Stimulated activated naive CD8-positive, alpha-beta T cell treated with anti-CD3 and anti-CD28 coated beads, Interleukin-15, amount 100 ng/mL, for 72 hours (primary cell): ENCODE measurements at regions not wholly inside any gene's neighbourhood (a gene's known extent, or its start where the extent isn't known, plus 50 kb on each side); places are given as distances from the start of the nearest gene placed in this dataset.

ENCODE experiments used
- ATAC-seq: fragments of 150-1000 bp; cut with Tn5 transposase; 2 replicates; pipeline ENCODE4 v1.10.0; 2021; ENCODE audit warnings: mild to moderate bottlenecking, moderate library complexity
- DNase-seq, 2 donors: peaks; one replicate each; pipeline ENCODE4 v3.0.0; 2021 to 2022
- H3K27ac Mint-ChIP-seq, 2 donors: one replicate each; pipeline ENCODE4 v1.8.0; 2022; ENCODE audit warnings: mild to moderate bottlenecking in 2 of 2, mixed read lengths in 2 of 2, moderate library complexity in 2 of 2
- H3K27me3 Mint-ChIP-seq: one replicate; pipeline ENCODE4 v1.8.0; 2022; ENCODE audit warnings: mixed read lengths
- H3K4me1 Mint-ChIP-seq: one replicate; pipeline ENCODE4 v1.8.0; 2022; ENCODE audit warnings: mild to moderate bottlenecking, mixed read lengths
- H3K4me3 Mint-ChIP-seq, 2 donors: one replicate each; pipeline ENCODE4 v1.8.0; 2022; ENCODE audit warnings: mild to moderate bottlenecking in 2 of 2, mixed read lengths in 2 of 2, moderate library complexity in 1 of 2
- H3K9me3 Mint-ChIP-seq, 2 donors: one replicate each; pipeline ENCODE4 v1.8.0; 2022; ENCODE audit warnings: mixed read lengths in 2 of 2

GRCh38 chr3:164267053-164267452 lies 811.2 kb downstream of the SI start:
- H3K4me1 Mint-ChIP-seq = no peaks in the 10 kb centered on the region
- H3K27me3 Mint-ChIP-seq = no peaks in the 10 kb centered on the region
- peaks cover 9 to 18% of the 10 kb centered on the region in 2 donors for H3K9me3 Mint-ChIP-seq
- no peak overlapping the region for H3K27ac Mint-ChIP-seq
- DNase-seq (no peak), ATAC-seq (no peak)
- no peak overlapping the region for H3K4me3 Mint-ChIP-seq

GRCh38 chr3:164250923-164251322 lies 827.4 kb downstream of the SI start:
- DNase-seq (no peak), ATAC-seq (no peak)
- H3K27ac Mint-ChIP-seq = no peak overlapping the region
- no peaks in the 10 kb centered on the region for H3K4me1 Mint-ChIP-seq
- H3K9me3 Mint-ChIP-seq = no peaks in the 10 kb centered on the region
- no peaks in the 10 kb centered on the region for H3K27me3 Mint-ChIP-seq
- H3K4me3 Mint-ChIP-seq = no peak overlapping the region

- Mint-ChIP-seq H3K27me3 (no peaks in the 10 kb centered on the region), H3K27ac (no peak overlapping the region), H3K4me1 (no peaks in the 10 kb centered on the region)
Observed at GRCh38 chr3:164236851-164237250, 841.4 kb downstream of the SI start.

GRCh38 chr3:164235289-164236028 lies 842.8 kb downstream of the SI start:
- H3K27me3 Mint-ChIP-seq = no peaks in the 10 kb centered on the region
- no peaks in the 10 kb centered on the region for H3K4me1 Mint-ChIP-seq
- ATAC-seq = no peak
- no peak for DNase-seq
- H3K27ac Mint-ChIP-seq = no peak overlapping the region
- H3K4me3 Mint-ChIP-seq = no peak overlapping the region
- peaks cover 8 to 11% of the 10 kb centered on the region in 2 donors for H3K9me3 Mint-ChIP-seq

More at GRCh38 chr3:164236851-164237250, 841.4 kb downstream of the SI start:
- DNase-seq (no peak), ATAC-seq (no peak)
- H3K9me3 Mint-ChIP-seq = peaks cover 8 to 11% of the 10 kb centered on the region in 2 donors
- no peak overlapping the region for H3K4me3 Mint-ChIP-seq

GRCh38 chr3:164233951-164234350 lies 844.3 kb downstream of the SI start:
- no peaks in the 10 kb centered on the region for H3K4me1 Mint-ChIP-seq
- H3K27ac Mint-ChIP-seq = no peak overlapping the region
- no peak for ATAC-seq
- no peaks in the 10 kb centered on the region for H3K27me3 Mint-ChIP-seq
- no peak overlapping the region for H3K4me3 Mint-ChIP-seq
- DNase-seq = no peak
- H3K9me3 Mint-ChIP-seq = peaks cover 7 to 11% of the 10 kb centered on the region in 2 donors

- Mint-ChIP-seq H3K27ac (no peak overlapping the region), H3K27me3 (no peaks in the 10 kb centered on the region), H3K4me3 (no peak overlapping the region), H3K9me3 (peaks cover 0 to 5% of the 10 kb centered on the region in 2 donors), H3K4me1 (no peaks in the 10 kb centered on the region)
- DNase-seq = no peak
- ATAC-seq = no peak
Observed at GRCh38 chr3:164231718-164232117, 846.6 kb downstream of the SI start.

- H3K9me3 Mint-ChIP-seq = peaks cover 0 to 5% of the 10 kb centered on the region in 2 donors
Observed at GRCh38 chr3:164230385-164231094, 847.8 kb downstream of the SI start.

GRCh38 chr3:164224126-164224525 lies 854.2 kb downstream of the SI start:
- ATAC-seq = no peak
- Mint-ChIP-seq H3K9me3 (peaks cover 0 to 8% of the 10 kb centered on the region in 2 donors), H3K27me3 (no peaks in the 10 kb centered on the region), H3K4me3 (no peak overlapping the region), H3K4me1 (no peaks in the 10 kb centered on the region), H3K27ac (no peak overlapping the region)
- no peak for DNase-seq

More at GRCh38 chr3:164230385-164231094, 847.8 kb downstream of the SI start:
- H3K27me3 Mint-ChIP-seq = no peaks in the 10 kb centered on the region
- ATAC-seq (no peak), DNase-seq (no peak)
- H3K4me1 Mint-ChIP-seq = no peaks in the 10 kb centered on the region
- no peak overlapping the region for H3K27ac Mint-ChIP-seq
- no peak overlapping the region for H3K4me3 Mint-ChIP-seq

- peaks cover 8 to 12% of the 10 kb centered on the region in 2 donors for H3K9me3 Mint-ChIP-seq
- H3K27ac Mint-ChIP-seq = no peak overlapping the region
- no peak overlapping the region for H3K4me3 Mint-ChIP-seq
- H3K4me1 Mint-ChIP-seq = no peaks in the 10 kb centered on the region
- H3K27me3 Mint-ChIP-seq = no peaks in the 10 kb centered on the region
- ATAC-seq = no peak
- no peak for DNase-seq
Observed at GRCh38 chr3:164222197-164222596, 856.1 kb downstream of the SI start.

- no peaks in the 10 kb centered on the region for H3K27me3 Mint-ChIP-seq
- H3K4me3 Mint-ChIP-seq = no peak overlapping the region
- no peaks in the 10 kb centered on the region for H3K4me1 Mint-ChIP-seq
- ATAC-seq (no peak), DNase-seq (no peak)
- no peak overlapping the region for H3K27ac Mint-ChIP-seq
- peaks cover 8 to 16% of the 10 kb centered on the region in 2 donors for H3K9me3 Mint-ChIP-seq
Observed at GRCh38 chr3:164221297-164221696, 857.0 kb downstream of the SI start.

GRCh38 chr3:164209363-164209762 lies 868.9 kb downstream of the SI start:
- no peak overlapping the region for H3K27ac Mint-ChIP-seq
- H3K9me3 Mint-ChIP-seq = no peaks in the 10 kb centered on the region
- no peaks in the 10 kb centered on the region for H3K4me1 Mint-ChIP-seq
- no peak overlapping the region for H3K4me3 Mint-ChIP-seq
- ATAC-seq (no peak), DNase-seq (no peak)
- H3K27me3 Mint-ChIP-seq = no peaks in the 10 kb centered on the region

- Mint-ChIP-seq H3K27ac (no peak overlapping the region), H3K4me3 (no peak overlapping the region), H3K4me1 (no peaks in the 10 kb centered on the region), H3K9me3 (no peaks in the 10 kb centered on the region), H3K27me3 (no peaks in the 10 kb centered on the region)
- DNase-seq = no peak
- ATAC-seq = no peak
Observed at GRCh38 chr3:164208821-164209220, 869.5 kb downstream of the SI start.

- no peak for DNase-seq
- no peak for ATAC-seq
- Mint-ChIP-seq H3K4me1 (no peaks in the 10 kb centered on the region), H3K4me3 (no peak overlapping the region), H3K27ac (no peak overlapping the region), H3K9me3 (no peaks in the 10 kb centered on the region), H3K27me3 (no peaks in the 10 kb centered on the region)
Observed at GRCh38 chr3:164208048-164208447, 870.2 kb downstream of the SI start.

- no peaks in the 10 kb centered on the region for H3K4me1 Mint-ChIP-seq
- no peaks in the 10 kb centered on the region for H3K27me3 Mint-ChIP-seq
- no peak overlapping the region for H3K27ac Mint-ChIP-seq
- no peak overlapping the region for H3K4me3 Mint-ChIP-seq
- H3K9me3 Mint-ChIP-seq = no peaks in the 10 kb centered on the region
- DNase-seq (no peak), ATAC-seq (no peak)
Observed at GRCh38 chr3:164200053-164200823, 878.1 kb downstream of the SI start.

- no peak for ATAC-seq
- Mint-ChIP-seq H3K4me1 (no peaks in the 10 kb centered on the region), H3K4me3 (no peak overlapping the region), H3K27me3 (no peaks in the 10 kb centered on the region), H3K9me3 (peaks cover 0 to 10% of the 10 kb centered on the region in 2 donors), H3K27ac (no peak overlapping the region)
- DNase-seq = no peak
Observed at GRCh38 chr3:164196477-164196876, 881.8 kb downstream of the SI start.

- ATAC-seq (no peak), DNase-seq (no peak)
- Mint-ChIP-seq H3K4me1 (no peaks in the 10 kb centered on the region), H3K27ac (no peak overlapping the region), H3K4me3 (no peak overlapping the region), H3K9me3 (peaks cover 0 to 10% of the 10 kb centered on the region in 2 donors), H3K27me3 (no peaks in the 10 kb centered on the region)
Observed at GRCh38 chr3:164194842-164195241, 883.5 kb downstream of the SI start.
